NT2/D1 (cell line): ENCODE measurements at regions not wholly inside any gene's neighbourhood (a gene's known extent, or its start where the extent isn't known, plus 50 kb on each side); places are given as distances from the start of the nearest gene placed in this dataset.

Source experiments
- YY1 ChIP-seq: IDR thresholded peaks from 2 replicates; pipeline ENCODE4 v1.6.1; 2011; ENCODE audit not compliant: insufficient read length, insufficient read depth
- ZNF274 ChIP-seq: IDR thresholded peaks from 2 replicates; pipeline ENCODE4 v1.6.1; 2011; ENCODE audit warnings: mild to moderate bottlenecking, low read depth, low read length

DNA sequence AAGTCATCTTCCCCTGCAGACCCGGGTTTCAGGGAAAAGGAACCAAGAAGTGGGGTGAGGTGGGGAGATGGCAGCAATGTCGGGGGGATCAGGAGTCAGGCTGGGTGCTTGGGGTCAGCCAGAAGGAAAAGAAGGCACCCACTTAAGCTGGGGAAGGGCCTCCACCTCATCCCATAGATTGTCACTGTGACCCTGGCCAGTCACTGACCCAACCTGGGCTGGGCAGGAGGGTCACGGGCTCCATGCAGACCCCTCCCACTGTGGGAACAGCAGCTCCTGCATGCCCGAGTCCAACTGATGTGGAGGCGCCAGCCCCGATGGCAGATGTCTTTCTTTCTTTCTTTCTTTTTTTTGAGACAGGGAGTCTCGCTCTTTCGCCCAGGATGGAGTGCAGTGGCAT, 53.6 kb upstream of the HAAO start:
- TF ChIP-seq ZNF274 = no peak
- TF ChIP-seq YY1 = no peak
